ENCODE measurements at regions not wholly inside any gene's neighbourhood (a gene's known extent, or its start where the extent isn't known, plus 50 kb on each side); places are given as distances from the start of the nearest gene placed in this dataset.

DNA sequence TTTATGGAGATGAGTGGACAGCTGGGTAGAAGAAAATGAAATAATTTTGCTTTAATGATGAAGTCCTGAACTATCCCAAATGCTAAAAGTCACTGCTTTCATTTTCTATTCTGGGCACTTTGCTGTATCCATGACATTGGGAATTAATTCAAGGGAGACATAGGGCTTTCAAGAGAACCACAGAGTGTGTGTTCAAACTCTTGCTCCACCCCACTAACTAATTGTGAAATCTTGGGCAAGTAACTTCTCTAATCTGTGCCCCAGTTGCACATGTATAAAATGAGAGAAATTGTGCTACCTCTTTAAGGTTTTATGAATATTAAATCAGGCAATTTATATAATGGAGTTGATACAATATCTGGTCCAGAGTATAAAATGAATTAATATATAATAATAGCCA lies 1422.0 kb downstream of the ADGRL3 start:
- DNase-seq = no peak

DNA sequence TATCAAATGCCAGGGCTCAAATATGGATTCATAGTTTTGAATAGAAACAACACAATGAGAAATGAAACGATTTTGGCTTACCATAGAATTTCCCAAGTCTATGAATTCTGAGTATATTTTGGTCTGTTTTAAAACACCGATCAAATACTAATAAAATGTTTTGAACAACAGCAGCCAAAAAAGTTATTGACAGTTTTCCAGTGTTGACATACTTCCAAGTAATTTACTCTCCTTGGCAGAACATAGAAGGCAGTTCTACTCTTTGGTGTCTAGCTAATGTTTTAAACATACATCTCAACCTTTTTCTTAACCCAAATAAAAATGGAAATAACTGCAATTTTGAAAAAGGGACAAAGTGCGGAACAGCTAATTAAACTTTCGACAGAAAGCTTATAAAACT lies 1419.8 kb downstream of the ADGRL3 start:
- no peak for DNase-seq

GRCh38 chr4:62618042-62618441 lies 1417.9 kb downstream of the ADGRL3 start:
- no peak for DNase-seq

- DNase-seq = peak; percentile 13
These were observed 1401.6 kb downstream of the ADGRL3 start for GRCh38 chr4:62601737-62602136.

- peak; percentile 66 for DNase-seq
These were observed 1395.1 kb downstream of the ADGRL3 start for GRCh38 chr4:62595265-62595664.

GRCh38 chr4:62591756-62592155 lies 1391.6 kb downstream of the ADGRL3 start:
- DNase-seq = no peak

GRCh38 chr4:62588671-62589070 lies 1388.5 kb downstream of the ADGRL3 start:
- DNase-seq = no peak

- no peak for DNase-seq
These were observed 1371.4 kb downstream of the ADGRL3 start for GRCh38 chr4:62571494-62571893.

- DNase-seq = no peak
These were observed 1360.7 kb downstream of the ADGRL3 start for GRCh38 chr4:62560858-62561257.

DNA sequence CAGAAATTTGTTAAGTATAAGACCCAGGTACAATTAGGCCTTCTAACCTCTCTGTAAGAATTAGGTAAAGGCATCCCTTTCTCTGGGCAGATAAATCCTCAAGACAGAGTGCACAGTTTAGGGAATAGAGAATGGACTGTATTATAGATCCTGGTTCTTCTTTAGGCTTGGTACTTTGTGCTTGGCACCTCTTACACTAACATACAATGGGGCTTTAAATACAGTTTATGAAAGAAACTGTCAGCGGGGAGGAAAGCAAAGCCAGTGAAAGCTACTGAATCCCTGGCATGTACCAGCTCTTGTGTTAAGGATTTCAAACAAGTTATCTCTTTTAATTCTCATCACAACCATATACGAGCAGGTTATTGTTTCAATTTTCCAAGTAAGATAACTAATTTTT lies 1350.0 kb downstream of the ADGRL3 start:
- DNase-seq = no peak

GRCh38 chr4:62549601-62550000 lies 1349.5 kb downstream of the ADGRL3 start:
- DNase-seq = no peak

DNA sequence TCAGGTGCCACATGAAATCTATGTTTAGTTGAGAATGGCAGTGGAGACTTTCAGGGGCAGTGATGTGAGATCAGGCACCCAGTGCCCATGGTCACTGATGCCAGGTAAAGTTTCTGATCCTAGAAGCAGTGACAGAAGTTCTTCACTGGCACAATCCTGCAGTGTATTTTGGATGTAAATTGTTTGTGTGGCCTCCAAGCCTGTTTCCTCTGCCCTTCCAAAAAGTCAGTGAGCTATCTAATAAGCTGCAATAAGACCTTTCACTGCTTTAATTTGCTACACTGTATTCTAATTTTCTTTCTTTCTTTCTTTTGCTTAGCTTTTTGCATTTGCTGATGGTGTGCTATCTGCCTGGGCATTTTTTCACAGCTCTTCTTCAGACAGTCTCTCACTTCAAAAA lies 1348.6 kb downstream of the ADGRL3 start:
- no peak for DNase-seq

GRCh38 chr4:62548108-62548524 lies 1348.0 kb downstream of the ADGRL3 start:
- no peak for DNase-seq

DNA sequence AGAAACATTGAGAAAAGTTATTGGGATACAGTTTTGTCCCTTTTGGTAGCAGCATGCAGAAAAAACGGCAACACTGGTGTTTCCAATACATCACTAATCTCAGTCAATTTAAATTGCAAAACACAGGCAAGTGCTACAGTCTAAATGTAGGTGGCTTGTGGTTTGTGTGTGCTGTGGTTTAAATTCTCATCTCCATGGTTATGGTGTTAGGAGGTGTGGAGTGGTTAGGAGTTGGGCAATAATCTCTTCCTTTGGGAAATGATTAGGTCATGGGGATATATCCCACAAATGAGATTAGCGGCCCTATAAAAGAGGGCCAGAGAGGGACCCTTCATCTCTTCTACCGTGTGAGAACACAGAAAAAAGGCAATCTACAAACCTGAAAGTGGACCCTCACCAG lies 1344.3 kb downstream of the ADGRL3 start:
- DNase-seq = no peak

GRCh38 chr4:62543002-62543401 lies 1342.9 kb downstream of the ADGRL3 start:
- DNase-seq = no peak

- no peak for DNase-seq
These were observed 1333.4 kb downstream of the ADGRL3 start for GRCh38 chr4:62533573-62533972.

GRCh38 chr4:62531731-62532130 lies 1331.6 kb downstream of the ADGRL3 start:
- no peak for DNase-seq

DNA sequence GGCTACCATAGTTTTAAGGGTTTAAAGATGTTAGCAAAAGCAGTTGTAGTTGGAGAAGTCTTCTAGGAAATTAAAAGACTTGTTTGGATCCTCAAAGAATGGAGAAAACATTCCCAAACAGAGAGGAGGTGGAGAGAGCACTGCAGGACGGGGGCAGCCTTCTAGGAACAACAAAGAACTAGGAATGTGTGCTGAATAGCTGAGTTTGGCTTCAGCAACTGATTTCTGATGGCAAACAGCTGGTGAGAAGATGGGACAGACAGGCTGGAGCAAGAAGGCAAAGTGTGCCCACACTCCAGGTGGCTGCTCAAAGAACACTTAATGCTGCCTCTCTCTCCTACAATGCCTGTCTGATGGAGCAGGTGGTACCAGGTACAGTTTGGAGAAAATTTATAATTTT lies 1331.1 kb downstream of the ADGRL3 start:
- no peak for DNase-seq

DNA sequence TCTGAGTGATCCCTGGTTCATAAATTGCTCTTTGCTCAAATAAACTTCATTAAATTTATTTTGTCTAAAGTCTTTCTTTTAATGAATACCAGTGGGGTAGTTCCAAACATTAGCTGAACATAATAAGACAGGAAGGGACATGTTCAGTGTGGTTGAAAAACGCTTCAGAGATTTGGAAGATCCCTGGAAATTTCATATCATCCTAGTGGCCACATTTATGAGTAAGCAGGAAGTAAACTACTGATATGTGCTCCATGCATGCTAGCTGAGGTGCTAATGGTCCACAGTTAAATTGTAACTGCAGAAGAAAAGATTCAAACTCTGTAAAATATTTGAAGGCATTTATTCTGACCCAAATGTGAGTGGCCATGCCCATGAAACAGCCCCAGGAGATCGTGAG lies 1328.7 kb downstream of the ADGRL3 start:
- peak; percentile 2 for DNase-seq

GRCh38 chr4:62526671-62527070 lies 1326.5 kb downstream of the ADGRL3 start:
- no peak for DNase-seq

DNA sequence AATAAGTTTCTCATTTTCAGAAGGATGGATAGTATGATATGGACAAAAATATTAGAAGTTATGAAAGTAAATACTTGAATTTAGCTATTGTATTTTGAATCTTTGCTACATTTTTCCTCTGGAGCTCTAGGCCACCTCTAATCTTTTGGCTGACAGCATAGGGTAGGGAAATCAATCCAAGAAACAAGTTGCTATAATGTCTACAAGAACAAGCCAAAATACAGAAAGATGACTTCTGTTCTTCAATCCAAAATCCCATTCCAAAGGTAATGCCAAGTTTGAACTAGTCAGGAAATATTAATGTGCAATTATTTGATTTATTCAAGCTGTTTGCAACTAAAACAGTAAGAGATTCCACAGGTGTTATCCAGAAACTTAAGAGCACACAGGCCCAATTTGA lies 1323.1 kb downstream of the ADGRL3 start:
- no peak for DNase-seq

DNA sequence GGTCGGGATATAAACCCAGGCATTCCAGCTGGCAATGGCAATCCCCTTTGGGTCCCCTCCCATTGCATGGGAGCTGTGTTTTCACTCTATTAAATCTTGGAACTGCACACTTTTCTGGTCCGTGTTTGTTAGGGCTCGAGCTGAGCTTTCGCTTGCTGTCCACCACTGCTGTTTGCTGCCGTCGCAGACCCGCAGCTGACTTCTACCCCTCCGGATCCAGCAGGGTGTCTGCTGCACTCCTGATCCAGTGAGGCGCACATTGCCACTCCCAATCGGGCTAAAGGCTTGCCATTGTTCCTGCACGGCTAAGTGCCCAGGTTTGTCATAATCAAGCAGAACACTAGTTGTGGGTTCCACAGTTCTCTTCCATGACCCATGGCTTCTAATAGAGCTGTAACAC lies 1322.1 kb downstream of the ADGRL3 start:
- DNase-seq = no peak

DNA sequence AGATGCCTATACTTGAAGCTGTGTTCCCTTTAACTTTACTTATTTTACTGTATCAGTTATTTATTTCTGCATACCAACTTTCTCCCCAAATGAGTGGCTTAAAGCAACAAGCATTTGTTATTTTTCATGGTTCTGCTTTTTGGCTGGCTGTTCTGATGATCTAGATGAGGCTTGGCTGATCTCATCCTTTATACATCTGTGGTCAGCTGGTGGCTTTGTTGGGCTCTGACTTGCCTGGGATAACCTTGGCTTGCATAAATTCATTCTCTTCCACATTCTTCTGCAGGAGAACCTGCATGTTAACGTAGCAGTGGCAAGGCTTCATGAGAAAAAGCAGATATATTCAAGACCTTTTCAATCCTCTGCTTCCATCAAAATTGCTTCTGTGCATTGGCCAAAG lies 1317.6 kb downstream of the ADGRL3 start:
- DNase-seq = no peak

GRCh38 chr4:62513306-62513705 lies 1313.2 kb downstream of the ADGRL3 start:
- DNase-seq = no peak

- DNase-seq = no peak
These were observed 1312.1 kb downstream of the ADGRL3 start for GRCh38 chr4:62512271-62512670.

DNA sequence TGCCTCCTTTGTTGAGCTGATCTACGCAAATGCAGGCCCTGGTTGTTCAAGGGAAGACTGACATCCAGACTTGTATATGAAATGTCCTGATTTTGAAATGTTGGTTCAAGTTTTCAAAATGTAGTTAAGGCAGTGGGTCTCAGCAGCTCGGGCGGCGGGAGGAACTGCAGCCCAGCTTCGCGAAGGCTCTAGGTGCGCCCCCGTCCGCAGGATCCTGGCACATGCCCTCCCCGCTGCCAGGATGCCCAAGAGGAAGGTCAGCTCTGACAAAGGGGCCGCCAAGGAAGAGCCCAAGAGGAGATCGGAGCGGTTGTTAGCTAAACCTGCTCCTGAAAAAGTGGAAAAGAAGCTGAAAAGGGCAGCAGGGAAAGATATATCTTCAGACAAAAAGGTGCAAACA lies 1310.1 kb downstream of the ADGRL3 start:
- no peak for DNase-seq
